ENCODE measurements at regions not wholly inside any gene's neighbourhood (a gene's known extent, or its start where the extent isn't known, plus 50 kb on each side); places are given as distances from the start of the nearest gene placed in this dataset.

GRCh38 chr7:155896531-155897263 is 84.4 kb upstream of the SHH start:
- no peak for DNase-seq

- DNase-seq: no peak
Observed at GRCh38 chr7:155893664-155894063, 81.4 kb upstream of the SHH start.

- no peak for DNase-seq
Observed at GRCh38 chr7:155893176-155893575, 80.9 kb upstream of the SHH start.

GRCh38 chr7:155889636-155890511 is 77.6 kb upstream of the SHH start:
- DNase-seq: no peak

GRCh38 chr7:155887174-155887525 is 74.9 kb upstream of the SHH start:
- DNase-seq: no peak

GRCh38 chr7:155886391-155887173 is 74.3 kb upstream of the SHH start:
- no peak for DNase-seq

- DNase-seq: no peak
Observed at GRCh38 chr7:155885167-155886155, 73.2 kb upstream of the SHH start.

- no peak for DNase-seq
Observed at GRCh38 chr7:155884225-155885166, 72.2 kb upstream of the SHH start.

GRCh38 chr7:155883491-155884224 is 71.4 kb upstream of the SHH start:
- DNase-seq: no peak

- no peak for DNase-seq
Observed at GRCh38 chr7:155882596-155882995, 70.3 kb upstream of the SHH start.

- DNase-seq: no peak
Observed at GRCh38 chr7:155881471-155882350, 69.4 kb upstream of the SHH start.

- DNase-seq: no peak
Observed at GRCh38 chr7:155880721-155881120, 68.5 kb upstream of the SHH start.

- no peak for DNase-seq
Observed at GRCh38 chr7:155879592-155879991, 67.3 kb upstream of the SHH start.

- no peak for DNase-seq
Observed at GRCh38 chr7:155878674-155879073, 66.4 kb upstream of the SHH start.

GRCh38 chr7:155878250-155878649 is 66.0 kb upstream of the SHH start:
- DNase-seq: no peak

GRCh38 chr7:155877167-155877566 is 64.9 kb upstream of the SHH start:
- no peak for DNase-seq

- no peak for DNase-seq
Observed at GRCh38 chr7:155874411-155874810, 62.1 kb upstream of the SHH start.

GRCh38 chr7:155874010-155874409 is 61.7 kb upstream of the SHH start:
- no peak for DNase-seq

GRCh38 chr7:155872678-155873369 is 60.6 kb upstream of the SHH start:
- no peak for DNase-seq

Data from CD4-positive, alpha-beta T cell treated with Interleukin-4 for 4 hours (primary cell).